ENCODE measurements at regions not wholly inside any gene's neighbourhood (a gene's known extent, or its start where the extent isn't known, plus 50 kb on each side); places are given as distances from the start of the nearest gene placed in this dataset.

GRCh38 chr5:125401724-125402622 is 655.5 kb upstream of the ZNF608 start:
- no peak for DNase-seq
- no peak overlapping the region for H3K4me3 ChIP-seq (ENCODE audit: low read length)
- H3K27ac Mint-ChIP-seq: no peak overlapping the region
- no peaks in the 10 kb centered on the region for H3K27me3 Mint-ChIP-seq
- H3K9me3 ChIP-seq (ENCODE audit: control insufficient read depth in 1 of 2, insufficient read depth in 1 of 2, low read length in 2 of 2): no peaks in the 10 kb centered on the region
- no peak for TF ChIP-seq CTCF (IDR thresholded peaks at IDR 0.05)
- intact Hi-C loops (cut with DNase I, micrococcal nuclease): no loop called here
- H3K27me3 ChIP-seq (ENCODE audit: control insufficient read depth in 1 of 2, insufficient read depth in 2 of 2, low read length in 2 of 2): no peaks in the 10 kb centered on the region
- H3K27ac ChIP-seq (ENCODE audit: low read depth in 1 of 2, low read length in 2 of 2): no peak overlapping the region
- no peaks in the 10 kb centered on the region for H3K4me1 ChIP-seq (ENCODE audit: insufficient read depth, low read length)
- ATAC-seq (ENCODE audit: poor library complexity): no peak
- no peaks in the 10 kb centered on the region for H3K4me1 Mint-ChIP-seq (ENCODE audit: low read depth)
- POLR2A ChIA-PET: no interaction called here
- no peaks in the 10 kb centered on the region for H3K36me3 Mint-ChIP-seq (ENCODE audit: low read depth)
- no peak overlapping the region for H3K4me3 Mint-ChIP-seq
- H3K9me3 Mint-ChIP-seq: peaks cover 6% of the 10 kb centered on the region
- CTCF ChIA-PET: no interaction called here
- no peaks in the 10 kb centered on the region for H3K36me3 ChIP-seq (ENCODE audit: insufficient read depth, low read length)

- no peaks in the 10 kb centered on the region for H3K4me1 ChIP-seq (ENCODE audit: insufficient read depth, low read length)
- Mint-ChIP-seq H3K27me3 (no peaks in the 10 kb centered on the region), H3K27ac (no peak overlapping the region), H3K9me3 (peaks cover 4% of the 10 kb centered on the region), H3K4me3 (no peak overlapping the region), H3K4me1 (ENCODE audit: low read depth) (no peaks in the 10 kb centered on the region), H3K36me3 (ENCODE audit: low read depth) (no peaks in the 10 kb centered on the region)
- ATAC-seq (ENCODE audit: poor library complexity): no peak
- H3K27me3 ChIP-seq (ENCODE audit: control insufficient read depth in 1 of 2, insufficient read depth in 2 of 2, low read length in 2 of 2): no peaks in the 10 kb centered on the region
- intact Hi-C loops (cut with DNase I, micrococcal nuclease): no loop called here
- no peaks in the 10 kb centered on the region for H3K9me3 ChIP-seq (ENCODE audit: control insufficient read depth in 1 of 2, insufficient read depth in 1 of 2, low read length in 2 of 2)
- no peak overlapping the region for H3K27ac ChIP-seq (ENCODE audit: low read depth in 1 of 2, low read length in 2 of 2)
- ChIA-PET CTCF (no interaction called here), POLR2A (interaction anchor here (0.6 kb wide), 1 partner anchor 351 kb away, joined by 3 read pairs; no protein-coding TSS in a partner anchor)
- H3K36me3 ChIP-seq (ENCODE audit: insufficient read depth, low read length): no peaks in the 10 kb centered on the region
- no peak for TF ChIP-seq CTCF (IDR thresholded peaks at IDR 0.05)
- DNase-seq: no peak
- H3K4me3 ChIP-seq (ENCODE audit: low read length): no peak overlapping the region
Observed at GRCh38 chr5:125402787-125403186, 656.3 kb upstream of the ZNF608 start.

GRCh38 chr5:125404056-125404455 is 657.6 kb upstream of the ZNF608 start:
- ATAC-seq (ENCODE audit: poor library complexity) (no peak), DNase-seq (no peak)
- ChIA-PET CTCF (no interaction called here), POLR2A (no interaction called here)
- H3K27me3 ChIP-seq (ENCODE audit: control insufficient read depth in 1 of 2, insufficient read depth in 2 of 2, low read length in 2 of 2): no peaks in the 10 kb centered on the region
- intact Hi-C loops (cut with DNase I, micrococcal nuclease): no loop called here
- no peak overlapping the region for H3K4me3 ChIP-seq (ENCODE audit: low read length)
- H3K36me3 Mint-ChIP-seq (ENCODE audit: low read depth): no peaks in the 10 kb centered on the region
- no peak overlapping the region for H3K27ac Mint-ChIP-seq
- H3K36me3 ChIP-seq (ENCODE audit: insufficient read depth, low read length): no peaks in the 10 kb centered on the region
- no peaks in the 10 kb centered on the region for H3K9me3 ChIP-seq (ENCODE audit: control insufficient read depth in 1 of 2, insufficient read depth in 1 of 2, low read length in 2 of 2)
- H3K4me1 ChIP-seq (ENCODE audit: insufficient read depth, low read length): no peaks in the 10 kb centered on the region
- H3K9me3 Mint-ChIP-seq: peaks cover 4% of the 10 kb centered on the region
- TF ChIP-seq CTCF (IDR thresholded peaks at IDR 0.05): no peak
- H3K4me3 Mint-ChIP-seq: no peak overlapping the region
- H3K4me1 Mint-ChIP-seq (ENCODE audit: low read depth): no peaks in the 10 kb centered on the region
- H3K27me3 Mint-ChIP-seq: no peaks in the 10 kb centered on the region
- H3K27ac ChIP-seq (ENCODE audit: low read depth in 1 of 2, low read length in 2 of 2): no peak overlapping the region

All from CD4-positive, alpha-beta T cell (primary cell).